GM18951 (cell line): ENCODE measurements at regions not wholly inside any gene's neighbourhood (a gene's known extent, or its start where the extent isn't known, plus 50 kb on each side); places are given as distances from the start of the nearest gene placed in this dataset.

Experiments
- POLR2A ChIP-seq: IDR thresholded peaks from 4 replicates; pipeline ENCODE4 v1.6.1; 2011; ENCODE audit warnings: mild to moderate bottlenecking; ENCODE audit not compliant: insufficient read length, insufficient read depth; ENCODE audit errors: extremely low read depth
- in situ Hi-C: fragments of 300-500 bp; cut with MboI; formaldehyde crosslinking; loops from one replicate; pipeline ENCODE4 v1.12.0; 2022; ENCODE audit warnings: low sequenced_read_pairs, mixed read lengths, inconsistent platforms; ENCODE audit not compliant: unreplicated experiment

DNA sequence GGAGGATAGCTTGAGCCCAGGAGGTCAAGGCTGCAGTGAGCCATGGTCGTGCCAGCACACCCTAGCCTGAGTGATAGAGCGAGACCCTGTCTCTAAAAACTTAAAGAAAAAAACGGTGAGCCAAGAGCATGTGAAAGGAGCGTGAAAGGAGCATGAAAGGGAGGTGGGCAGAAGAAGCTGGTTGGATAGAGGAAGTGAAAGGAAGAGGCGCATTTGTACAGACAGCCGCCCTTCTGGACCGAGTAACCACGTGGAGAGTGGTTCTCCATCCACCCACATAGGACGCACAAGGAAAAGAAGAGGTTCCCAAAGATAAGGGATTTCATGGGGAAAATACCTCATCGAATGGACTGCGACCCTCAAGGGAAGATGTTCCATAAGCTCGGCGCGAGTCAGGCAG is 60.4 kb upstream of the IFNAR2 start:
- in situ Hi-C loops = no loop called here
- TF ChIP-seq POLR2A = no peak

DNA sequence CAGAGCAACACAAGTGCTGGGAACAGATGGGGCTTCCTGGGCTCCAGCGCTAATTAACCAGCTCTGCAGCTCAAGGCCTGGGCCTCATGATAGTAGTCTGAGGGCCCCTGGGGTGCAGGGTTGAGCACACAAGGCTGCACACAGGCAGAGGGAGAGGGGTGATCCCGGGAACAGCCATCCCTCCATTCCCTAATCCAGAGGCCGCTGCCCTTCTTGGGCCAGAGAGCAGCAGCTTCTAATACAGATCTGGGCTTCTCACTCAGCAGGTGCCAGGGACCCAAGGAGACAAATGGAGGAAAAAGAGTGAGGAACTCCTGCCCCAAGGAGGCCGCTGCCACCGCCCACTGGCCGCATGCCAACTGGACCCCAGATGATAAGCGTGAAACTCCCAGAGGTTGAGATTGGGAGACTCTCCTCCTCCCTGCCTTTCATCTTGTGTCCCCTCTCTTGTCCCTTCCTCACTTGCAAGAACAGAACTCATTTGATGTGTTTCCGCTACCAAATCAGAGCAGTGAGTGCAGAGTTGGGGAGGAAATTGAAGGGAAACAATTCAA is 58.0 kb upstream of the IFNAR2 start:
- in situ Hi-C loops = loop anchor here (10.0 kb wide), 1 partner anchor 337 kb away; no protein-coding TSS in a partner anchor

DNA sequence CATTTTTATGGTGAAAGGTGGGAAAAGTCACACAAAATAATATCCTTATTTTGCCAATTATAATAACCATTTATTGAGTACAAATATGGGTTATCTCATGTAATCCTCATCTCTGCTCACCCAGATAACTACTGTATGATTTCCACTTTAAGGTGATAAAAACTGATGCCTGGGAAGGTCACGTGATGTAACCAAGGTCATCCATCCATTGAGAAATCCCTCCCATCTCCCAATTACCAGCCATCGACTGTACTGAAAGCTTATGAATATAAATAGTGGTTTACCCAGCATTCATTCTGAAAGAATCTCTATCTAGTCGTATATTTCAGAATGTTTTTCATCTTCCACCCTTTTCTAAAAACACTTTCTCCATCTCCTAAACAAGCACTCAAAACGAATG is 55.0 kb upstream of the IFNAR2 start:
- in situ Hi-C loops = loop anchor here (10.0 kb wide), 1 partner anchor 340 kb away; no protein-coding TSS in a partner anchor
- TF ChIP-seq POLR2A = no peak

More for the DNA sequence above, 58.0 kb upstream of the IFNAR2 start:
- TF ChIP-seq POLR2A = no peak
